ENCODE measurements at regions not wholly inside any gene's neighbourhood (a gene's known extent, or its start where the extent isn't known, plus 50 kb on each side); places are given as distances from the start of the nearest gene placed in this dataset.

- no peaks in the 10 kb centered on the region for H3K36me3 ChIP-seq (ENCODE audit: control insufficient read depth in 2 of 2, insufficient read depth in 2 of 2, low read length in 1 of 2)
- no peak overlapping the region for H3K4me2 ChIP-seq (ENCODE audit: control insufficient read depth, insufficient read depth)
- ChIA-PET CTCF (no interaction called here), RAD21 (ENCODE audit: unreplicated experiment) (no interaction called here), POLR2A (no interaction called here), SMC1A (ENCODE audit: uncharacterized antibody, unreplicated experiment) (no interaction called here)
- ATAC-seq (no peak), FAIRE-seq (no peak), DNase-seq (ENCODE audit: low read depth, low spot score) (no peak)
- H3K79me2 ChIP-seq (ENCODE audit: control insufficient read depth, insufficient read depth, low read length), result no peaks in the 10 kb centered on the region
- WGBS (ENCODE audit: insufficient coverage, insufficient replicate concordance, low lambda C conversion rate, missing lambda C conversion rate), result 12% methylated on average over 5 of the region's 5 CpGs
- intact Hi-C loops (cut with micrococcal nuclease; ENCODE audit: unreplicated experiment), result no loop called here
- no peaks in the 10 kb centered on the region for H3K9me3 ChIP-seq (replicated peaks; ENCODE audit: control insufficient read depth, insufficient read depth, low read length)
- no peak overlapping the region for H2AFZ ChIP-seq (ENCODE audit: control insufficient read depth, low read depth, low read length)
- H3K4me3 ChIP-seq, result no peak overlapping the region
- H3K4me1 ChIP-seq (ENCODE audit: control insufficient read depth, insufficient read depth, low read length), result no peaks in the 10 kb centered on the region
- no peak overlapping the region for H3K9ac ChIP-seq (ENCODE audit: control insufficient read depth, insufficient read depth, low read length)
- no peak overlapping the region for H3K27ac ChIP-seq (ENCODE audit: control insufficient read depth, insufficient read depth)
- TF ChIP-seq SMC3 (IDR thresholded peaks at IDR 0.05; ENCODE audit: borderline replicate concordance, low read length) (no peak), SREBF2 (IDR thresholded peaks at IDR 0.05; ENCODE audit: low read length) (no peak), CREM (IDR thresholded peaks at IDR 0.05; ENCODE audit: low read depth) (no peak), CEBPZ (IDR thresholded peaks at IDR 0.05; ENCODE audit: low read depth, low read length) (no peak), BRCA1 (IDR thresholded peaks at IDR 0.05; ENCODE audit: low read depth, low read length) (no peak)
- TF ChIP-seq, protein P1, sequence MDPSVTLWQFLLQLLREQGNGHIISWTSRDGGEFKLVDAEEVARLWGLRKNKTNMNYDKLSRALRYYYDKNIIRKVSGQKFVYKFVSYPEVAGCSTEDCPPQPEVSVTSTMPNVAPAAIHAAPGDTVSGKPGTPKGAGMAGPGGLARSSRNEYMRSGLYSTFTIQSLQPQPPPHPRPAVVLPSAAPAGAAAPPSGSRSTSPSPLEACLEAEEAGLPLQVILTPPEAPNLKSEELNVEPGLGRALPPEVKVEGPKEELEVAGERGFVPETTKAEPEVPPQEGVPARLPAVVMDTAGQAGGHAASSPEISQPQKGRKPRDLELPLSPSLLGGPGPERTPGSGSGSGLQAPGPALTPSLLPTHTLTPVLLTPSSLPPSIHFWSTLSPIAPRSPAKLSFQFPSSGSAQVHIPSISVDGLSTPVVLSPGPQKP (IDR thresholded peaks at IDR 0.05; ENCODE audit: low read depth, low read length), result no peak
- no peaks in the 10 kb centered on the region for H3K27me3 ChIP-seq (replicated peaks in 1 of 2; ENCODE audit: control insufficient read depth in 2 of 2, insufficient read depth in 2 of 2, low read length in 1 of 2)
- BruUV-seq (replicated peaks), result no TSS peak
- H4K20me1 ChIP-seq (ENCODE audit: control insufficient read depth, insufficient read depth), result no peaks in the 10 kb centered on the region
- in situ Hi-C loops (cut with MboI), result no loop called here
Measured at GRCh38 chr20:57774951-57775350, 65.1 kb upstream of the PMEPA1 start.

All from GM12878 (cell line).